ENCODE measurements at regions not wholly inside any gene's neighbourhood (a gene's known extent, or its start where the extent isn't known, plus 50 kb on each side); places are given as distances from the start of the nearest gene placed in this dataset.

- TF ChIP-seq CTCF (IDR thresholded peaks at IDR 0.05), result no peak
- TF ChIP-seq POLR2A (IDR thresholded peaks at IDR 0.05), result no peak
Observed at GRCh38 chr6:134523051-134523450, 205.1 kb upstream of the SGK1 start.

Measured in adrenal gland (tissue), 5 donors.